ENCODE measurements at regions not wholly inside any gene's neighbourhood (a gene's known extent, or its start where the extent isn't known, plus 50 kb on each side); places are given as distances from the start of the nearest gene placed in this dataset.

GRCh38 chr11:80321786-80322185, 881.0 kb upstream of the TENM4 start:
- no peaks in the 10 kb centered on the region for H3K27me3 Mint-ChIP-seq (ENCODE audit: insufficient read depth, unreplicated experiment)

DNA sequence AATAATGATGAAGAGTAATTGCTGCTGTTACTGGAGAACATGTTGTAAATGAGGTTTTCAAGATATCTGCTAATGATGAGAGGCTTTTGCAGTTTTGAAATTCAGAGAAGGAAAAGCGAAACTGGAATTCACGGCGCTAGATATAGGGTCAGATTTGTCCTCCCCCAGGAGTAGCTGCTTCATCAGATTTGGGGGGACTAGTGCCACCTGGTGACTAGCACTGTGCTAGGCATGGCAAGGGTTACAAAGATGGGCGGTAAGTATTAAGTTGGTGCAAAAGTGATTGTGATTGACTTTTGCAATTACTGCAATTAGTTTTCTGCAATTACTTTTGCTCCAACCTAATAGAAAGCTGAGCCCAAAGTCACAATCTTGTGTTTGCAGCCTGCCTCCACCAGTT, 879.9 kb upstream of the TENM4 start:
- TF ChIP-seq, protein P1, sequence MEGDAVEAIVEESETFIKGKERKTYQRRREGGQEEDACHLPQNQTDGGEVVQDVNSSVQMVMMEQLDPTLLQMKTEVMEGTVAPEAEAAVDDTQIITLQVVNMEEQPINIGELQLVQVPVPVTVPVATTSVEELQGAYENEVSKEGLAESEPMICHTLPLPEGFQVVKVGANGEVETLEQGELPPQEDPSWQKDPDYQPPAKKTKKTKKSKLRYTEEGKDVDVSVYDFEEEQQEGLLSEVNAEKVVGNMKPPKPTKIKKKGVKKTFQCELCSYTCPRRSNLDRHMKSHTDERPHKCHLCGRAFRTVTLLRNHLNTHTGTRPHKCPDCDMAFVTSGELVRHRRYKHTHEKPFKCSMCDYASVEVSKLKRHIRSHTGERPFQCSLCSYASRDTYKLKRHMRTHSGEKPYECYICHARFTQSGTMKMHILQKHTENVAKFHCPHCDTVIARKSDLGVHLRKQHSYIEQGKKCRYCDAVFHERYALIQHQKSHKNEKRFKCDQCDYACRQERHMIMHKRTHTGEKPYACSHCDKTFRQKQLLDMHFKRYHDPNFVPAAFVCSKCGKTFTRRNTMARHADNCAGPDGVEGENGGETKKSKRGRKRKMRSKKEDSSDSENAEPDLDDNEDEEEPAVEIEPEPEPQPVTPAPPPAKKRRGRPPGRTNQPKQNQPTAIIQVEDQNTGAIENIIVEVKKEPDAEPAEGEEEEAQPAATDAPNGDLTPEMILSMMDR (IDR thresholded peaks at IDR 0.05; ENCODE audit: unreplicated experiment), result peak; percentile 30
- BruUV-seq (replicated peaks), result no TSS peak
- intact Hi-C loops (cut with micrococcal nuclease), result loop anchor here (2.0 to 10.0 kb wide), 2 partner anchors 156 to 612 kb away; no protein-coding TSS in a partner anchor
- Mint-ChIP-seq H3K4me1 (ENCODE audit: insufficient read depth, unreplicated experiment) (no peaks in the 10 kb centered on the region), H3K9me3 (ENCODE audit: unreplicated experiment) (no peaks in the 10 kb centered on the region), H3K27ac (ENCODE audit: low read depth, unreplicated experiment) (no peak overlapping the region), H3K4me3 (ENCODE audit: unreplicated experiment) (no peak overlapping the region), H3K36me3 (ENCODE audit: insufficient read depth, unreplicated experiment) (no peaks in the 10 kb centered on the region), H3K27me3 (ENCODE audit: insufficient read depth, unreplicated experiment) (no peaks in the 10 kb centered on the region)
- peak; percentile 51 for DNase-seq (ENCODE audit: unreplicated experiment)
- CTCF ChIA-PET, result interaction anchor here (0.5 to 1.2 kb wide), 6 partner anchors 9 to 735 kb away, joined by 3 to 4 read pairs (median 3); no protein-coding TSS in a partner anchor
- POLR2A ChIA-PET, result no interaction called here

More at GRCh38 chr11:80321786-80322185, 881.0 kb upstream of the TENM4 start:
- Mint-ChIP-seq H3K27ac (ENCODE audit: low read depth, unreplicated experiment) (no peak overlapping the region), H3K4me3 (ENCODE audit: unreplicated experiment) (no peak overlapping the region), H3K9me3 (ENCODE audit: unreplicated experiment) (no peaks in the 10 kb centered on the region), H3K4me1 (ENCODE audit: insufficient read depth, unreplicated experiment) (no peaks in the 10 kb centered on the region), H3K36me3 (ENCODE audit: insufficient read depth, unreplicated experiment) (no peaks in the 10 kb centered on the region)
- POLR2A ChIA-PET, result interaction anchor here (0.6 kb wide), 1 partner anchor 111 kb away, joined by 4 read pairs; no protein-coding TSS in a partner anchor
- no TSS peak for BruUV-seq (replicated peaks)
- intact Hi-C loops (cut with micrococcal nuclease), result loop anchor here (2.0 to 10.0 kb wide), 2 partner anchors 157 to 613 kb away; no protein-coding TSS in a partner anchor
- CTCF ChIA-PET, result interaction anchor here (0.6 to 1.2 kb wide), 3 partner anchors 29 to 1007 kb away, joined by 3 read pairs; no protein-coding TSS in a partner anchor
- TF ChIP-seq, protein P1 (IDR thresholded peaks at IDR 0.05; ENCODE audit: unreplicated experiment), result no peak
- no peak for DNase-seq (ENCODE audit: unreplicated experiment)

DNA sequence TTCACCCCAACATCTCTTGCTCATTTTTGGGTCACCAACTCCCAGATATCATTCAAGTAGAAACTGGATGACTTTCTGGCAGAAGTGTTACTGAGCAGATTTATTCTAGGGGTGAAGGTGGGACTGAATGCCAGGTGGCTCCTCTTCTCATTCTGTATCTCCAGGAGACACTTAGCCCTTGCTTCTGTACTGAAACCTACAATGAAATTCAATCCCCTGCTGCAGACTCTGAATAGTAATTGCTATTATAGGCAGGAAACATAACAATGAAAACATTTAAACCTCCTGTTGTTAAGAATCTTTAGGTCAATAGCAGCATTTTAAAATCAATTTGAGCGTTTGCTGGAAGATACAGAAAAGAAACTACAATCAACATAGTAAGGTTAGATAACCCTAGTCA, 879.4 kb upstream of the TENM4 start:
- Mint-ChIP-seq H3K4me3 (ENCODE audit: unreplicated experiment) (no peak overlapping the region), H3K27me3 (ENCODE audit: insufficient read depth, unreplicated experiment) (no peaks in the 10 kb centered on the region), H3K36me3 (ENCODE audit: insufficient read depth, unreplicated experiment) (no peaks in the 10 kb centered on the region), H3K9me3 (ENCODE audit: unreplicated experiment) (no peaks in the 10 kb centered on the region), H3K27ac (ENCODE audit: low read depth, unreplicated experiment) (no peak overlapping the region), H3K4me1 (ENCODE audit: insufficient read depth, unreplicated experiment) (peaks cover 4% of the 10 kb centered on the region)
- TF ChIP-seq, protein P1 (IDR thresholded peaks at IDR 0.05; ENCODE audit: unreplicated experiment), result no peak
- ChIA-PET CTCF (interaction anchor here (0.5 to 1.2 kb wide), 3 partner anchors 10 to 268 kb away, joined by 3 to 4 read pairs (median 3); no protein-coding TSS in a partner anchor), POLR2A (no interaction called here)
- DNase-seq (ENCODE audit: unreplicated experiment), result no peak
- intact Hi-C loops (cut with micrococcal nuclease), result loop anchor here (2.0 to 10.0 kb wide), 2 partner anchors 155 to 611 kb away; no protein-coding TSS in a partner anchor
- no TSS peak for BruUV-seq (replicated peaks)

DNA sequence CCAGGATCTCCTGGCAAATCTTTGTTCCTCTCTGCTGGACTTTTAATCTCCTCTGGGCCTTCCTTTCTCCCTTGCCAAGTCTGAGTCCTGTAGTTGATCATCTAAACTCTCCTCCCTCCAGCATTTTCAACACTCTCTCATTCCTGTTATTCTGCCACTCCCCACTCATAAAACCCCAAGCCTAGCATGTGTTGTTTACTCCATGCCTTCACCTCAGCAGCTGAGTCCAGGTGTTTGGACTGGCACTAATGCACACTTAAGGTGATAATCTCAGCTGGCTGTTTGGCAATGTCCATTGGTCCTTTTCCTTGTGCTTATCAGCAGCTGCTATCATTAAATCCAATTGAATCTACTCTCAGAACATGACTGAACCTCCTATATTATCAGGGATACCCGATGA, 876.8 kb upstream of the TENM4 start:
- no peaks in the 10 kb centered on the region for H3K9me3 Mint-ChIP-seq (ENCODE audit: unreplicated experiment)
- H3K4me3 Mint-ChIP-seq (ENCODE audit: unreplicated experiment), result no peak overlapping the region
- H3K27me3 Mint-ChIP-seq (ENCODE audit: insufficient read depth, unreplicated experiment), result no peaks in the 10 kb centered on the region
- intact Hi-C loops (cut with micrococcal nuclease), result no loop called here
- H3K27ac Mint-ChIP-seq (ENCODE audit: low read depth, unreplicated experiment), result no peak overlapping the region
- ChIA-PET CTCF (no interaction called here), POLR2A (interaction anchor here (0.9 kb wide), 1 partner anchor 41 kb away, joined by 3 read pairs; no protein-coding TSS in a partner anchor)
- H3K36me3 Mint-ChIP-seq (ENCODE audit: insufficient read depth, unreplicated experiment), result no peaks in the 10 kb centered on the region
- BruUV-seq (replicated peaks), result no TSS peak
- TF ChIP-seq, protein P1 (IDR thresholded peaks at IDR 0.05; ENCODE audit: unreplicated experiment), result no peak
- H3K4me1 Mint-ChIP-seq (ENCODE audit: insufficient read depth, unreplicated experiment), result peaks cover 8% of the 10 kb centered on the region
- DNase-seq (ENCODE audit: unreplicated experiment), result no peak

Measured in MCF 10A (cell line).